GM12878 (cell line): ENCODE measurements at regions not wholly inside any gene's neighbourhood (a gene's known extent, or its start where the extent isn't known, plus 50 kb on each side); places are given as distances from the start of the nearest gene placed in this dataset.

Source experiments
- HDGF ChIP-seq: fragments of 450-650 bp; IDR thresholded peaks from 2 replicates; pipeline ENCODE4 v1.6.1; 2016; ENCODE audit warnings: antibody characterized with exemption
- MYC ChIP-seq: IDR thresholded peaks from 2 replicates; pipeline ENCODE4 v1.6.1; 2011; ENCODE audit warnings: mild to moderate bottlenecking, low read length, moderate library complexity, inconsistent platforms; ENCODE audit not compliant: insufficient read depth, insufficient replicate concordance, insufficient read length, severe bottlenecking
- NFIC ChIP-seq: IDR thresholded peaks from 2 replicates; pipeline ENCODE4 v1.6.1; 2012; ENCODE audit warnings: low read depth, mild to moderate bottlenecking, inconsistent platforms, low read length, moderate library complexity
- POLR2A ChIP-seq: IDR thresholded peaks from 2 replicates; pipeline ENCODE4 v1.6.1; 2011; ENCODE audit warnings: low read depth, mild to moderate bottlenecking, low read length
- SMARCA5 ChIP-seq: fragments of 450-650 bp; IDR thresholded peaks from 2 replicates; pipeline ENCODE4 v1.6.1; 2017; ENCODE audit warnings: mild to moderate bottlenecking
- SUZ12 ChIP-seq: fragments of 200-600 bp; sonication (generic); IDR thresholded peaks from one replicate; pipeline ENCODE4 v1.6.1; 2018; ENCODE audit warnings: antibody characterized with exemption, mild to moderate bottlenecking; ENCODE audit not compliant: unreplicated experiment

DNA sequence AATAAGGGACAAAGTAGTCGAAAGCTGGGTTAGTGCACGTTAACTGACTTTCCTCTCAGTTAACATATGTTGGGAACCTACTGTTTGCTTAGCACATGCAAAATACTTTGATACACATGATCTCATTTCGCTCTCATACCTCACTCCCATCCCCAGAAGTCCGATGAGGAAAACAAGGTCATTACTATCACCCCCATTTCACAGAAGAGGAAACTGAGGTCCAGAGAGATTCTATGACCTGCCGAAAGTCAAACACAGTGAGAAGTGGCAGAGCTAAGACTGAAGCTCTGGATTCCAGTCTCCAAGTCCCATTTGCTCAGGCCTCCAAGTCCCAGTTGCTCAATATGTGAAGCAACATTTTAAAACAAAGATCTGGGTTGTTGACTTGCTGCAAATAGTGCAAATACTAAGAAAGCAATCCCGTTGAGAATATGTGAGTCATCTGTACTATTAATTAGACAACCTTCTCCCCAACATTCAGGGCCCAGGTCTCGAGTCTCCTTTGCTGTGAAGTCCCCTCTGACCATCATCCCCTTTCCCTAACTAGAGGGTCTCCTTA is 170.6 kb upstream of the PWP1 start:
- TF ChIP-seq POLR2A (no peak), NFIC (no peak), SUZ12 (no peak), HDGF (no peak), SMARCA5 (no peak), MYC (no peak)
